ENCODE measurements at regions not wholly inside any gene's neighbourhood (a gene's known extent, or its start where the extent isn't known, plus 50 kb on each side); places are given as distances from the start of the nearest gene placed in this dataset.

DNA sequence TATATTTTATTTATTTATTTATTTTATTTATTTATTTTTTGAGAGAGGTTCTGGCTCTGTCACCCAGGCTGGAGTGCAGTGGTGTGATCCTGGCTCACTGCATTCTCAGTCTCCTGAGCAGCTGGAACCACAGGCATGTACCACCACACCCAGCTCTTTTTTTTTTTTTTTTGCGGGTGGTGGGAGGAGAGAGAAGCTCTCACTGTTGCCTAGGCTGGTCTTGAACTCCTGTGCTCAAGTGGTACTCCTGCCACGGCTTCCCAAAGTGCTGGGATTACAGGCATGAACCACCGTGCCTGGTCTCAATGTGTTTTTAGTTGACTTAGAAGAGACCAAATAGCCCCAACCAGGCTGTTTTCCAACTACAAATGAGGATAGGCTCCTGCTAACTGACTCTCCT lies 80.7 kb downstream of the PDCL3 start:
- no peak overlapping the region for H2AFZ ChIP-seq
- no peaks in the 10 kb centered on the region for H3K36me3 ChIP-seq (replicated peaks; ENCODE audit: insufficient read depth, low read depth)
- no peak overlapping the region for H3K4me3 ChIP-seq
- H3K4me1 ChIP-seq (ENCODE audit: insufficient read depth): no peaks in the 10 kb centered on the region
- WGBS (ENCODE audit: low lambda C conversion rate, missing lambda C conversion rate): 81% methylated on average over 3 of the region's 3 CpGs
- TF ChIP-seq EZH2phosphoT487 (IDR thresholded peaks at IDR 0.05; ENCODE audit: low read depth, severe bottlenecking, unreplicated experiment) (no peak), EZH2 (IDR thresholded peaks at IDR 0.05; ENCODE audit: borderline replicate concordance) (no peak)
- TF ChIP-seq, protein P1, sequence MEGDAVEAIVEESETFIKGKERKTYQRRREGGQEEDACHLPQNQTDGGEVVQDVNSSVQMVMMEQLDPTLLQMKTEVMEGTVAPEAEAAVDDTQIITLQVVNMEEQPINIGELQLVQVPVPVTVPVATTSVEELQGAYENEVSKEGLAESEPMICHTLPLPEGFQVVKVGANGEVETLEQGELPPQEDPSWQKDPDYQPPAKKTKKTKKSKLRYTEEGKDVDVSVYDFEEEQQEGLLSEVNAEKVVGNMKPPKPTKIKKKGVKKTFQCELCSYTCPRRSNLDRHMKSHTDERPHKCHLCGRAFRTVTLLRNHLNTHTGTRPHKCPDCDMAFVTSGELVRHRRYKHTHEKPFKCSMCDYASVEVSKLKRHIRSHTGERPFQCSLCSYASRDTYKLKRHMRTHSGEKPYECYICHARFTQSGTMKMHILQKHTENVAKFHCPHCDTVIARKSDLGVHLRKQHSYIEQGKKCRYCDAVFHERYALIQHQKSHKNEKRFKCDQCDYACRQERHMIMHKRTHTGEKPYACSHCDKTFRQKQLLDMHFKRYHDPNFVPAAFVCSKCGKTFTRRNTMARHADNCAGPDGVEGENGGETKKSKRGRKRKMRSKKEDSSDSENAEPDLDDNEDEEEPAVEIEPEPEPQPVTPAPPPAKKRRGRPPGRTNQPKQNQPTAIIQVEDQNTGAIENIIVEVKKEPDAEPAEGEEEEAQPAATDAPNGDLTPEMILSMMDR (IDR thresholded peaks at IDR 0.05; ENCODE audit: poor library complexity): no peak
- no peak for DNase-seq (ENCODE audit: low spot score)
- H3K9me3 ChIP-seq (ENCODE audit: low read depth): no peaks in the 10 kb centered on the region
- no peaks in the 10 kb centered on the region for H3K27me3 ChIP-seq
- no peaks in the 10 kb centered on the region for H3K9me2 ChIP-seq (replicated peaks; ENCODE audit: insufficient read depth)
- H4K20me1 ChIP-seq (ENCODE audit: insufficient read depth, poor library complexity, severe bottlenecking): no peaks in the 10 kb centered on the region
- H3K4me2 ChIP-seq: no peak overlapping the region
- H3K79me2 ChIP-seq: no peaks in the 10 kb centered on the region
- no peak overlapping the region for H3K27ac ChIP-seq

DNA sequence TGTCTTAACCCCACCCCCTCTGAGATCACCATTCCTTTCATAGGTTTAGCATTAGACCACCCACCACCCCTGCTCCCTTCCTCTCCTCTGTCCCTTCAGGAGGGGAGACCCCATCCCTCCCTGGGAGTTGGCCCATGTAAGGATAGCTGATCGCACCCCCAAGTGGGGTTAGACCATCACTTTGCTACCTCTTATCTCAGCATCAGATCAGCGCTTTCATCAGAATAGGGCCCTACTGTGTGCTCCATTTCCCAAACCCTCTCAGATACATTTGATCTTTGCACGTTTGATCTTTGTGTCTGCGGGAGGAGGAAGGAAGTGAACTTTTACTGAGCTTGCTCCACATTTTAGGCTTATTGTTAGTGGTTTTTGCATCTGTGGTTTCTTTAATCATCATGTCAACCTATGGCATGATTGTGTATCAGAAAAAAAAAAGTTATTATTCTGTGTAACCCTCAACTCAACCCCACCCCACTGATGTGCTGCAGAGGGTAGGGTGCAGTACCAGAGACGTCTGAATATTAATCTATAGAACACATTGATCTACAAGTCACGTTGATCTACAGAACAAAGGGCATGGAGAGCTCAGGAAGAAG lies 81.2 kb downstream of the PDCL3 start:
- Histone ChIP-seq H3K36me3 (replicated peaks; ENCODE audit: insufficient read depth, low read depth) (no peaks in the 10 kb centered on the region), H3K79me2 (no peaks in the 10 kb centered on the region), H3K27ac (no peak overlapping the region), H4K20me1 (ENCODE audit: insufficient read depth, poor library complexity, severe bottlenecking) (no peaks in the 10 kb centered on the region), H3K4me1 (ENCODE audit: insufficient read depth) (no peaks in the 10 kb centered on the region), H3K9me3 (ENCODE audit: low read depth) (no peaks in the 10 kb centered on the region), H3K4me3 (no peak overlapping the region), H3K4me2 (no peak overlapping the region), H2AFZ (no peak overlapping the region), H3K27me3 (no peaks in the 10 kb centered on the region), H3K9me2 (replicated peaks; ENCODE audit: insufficient read depth) (no peaks in the 10 kb centered on the region)
- 88% methylated on average over 6 of the region's 6 CpGs for WGBS (ENCODE audit: low lambda C conversion rate, missing lambda C conversion rate)
- TF ChIP-seq EZH2 (IDR thresholded peaks at IDR 0.05; ENCODE audit: borderline replicate concordance) (no peak), EZH2phosphoT487 (IDR thresholded peaks at IDR 0.05; ENCODE audit: low read depth, severe bottlenecking, unreplicated experiment) (no peak)
- TF ChIP-seq, protein P1 (IDR thresholded peaks at IDR 0.05; ENCODE audit: poor library complexity): no peak
- DNase-seq (ENCODE audit: low spot score): no peak

DNA sequence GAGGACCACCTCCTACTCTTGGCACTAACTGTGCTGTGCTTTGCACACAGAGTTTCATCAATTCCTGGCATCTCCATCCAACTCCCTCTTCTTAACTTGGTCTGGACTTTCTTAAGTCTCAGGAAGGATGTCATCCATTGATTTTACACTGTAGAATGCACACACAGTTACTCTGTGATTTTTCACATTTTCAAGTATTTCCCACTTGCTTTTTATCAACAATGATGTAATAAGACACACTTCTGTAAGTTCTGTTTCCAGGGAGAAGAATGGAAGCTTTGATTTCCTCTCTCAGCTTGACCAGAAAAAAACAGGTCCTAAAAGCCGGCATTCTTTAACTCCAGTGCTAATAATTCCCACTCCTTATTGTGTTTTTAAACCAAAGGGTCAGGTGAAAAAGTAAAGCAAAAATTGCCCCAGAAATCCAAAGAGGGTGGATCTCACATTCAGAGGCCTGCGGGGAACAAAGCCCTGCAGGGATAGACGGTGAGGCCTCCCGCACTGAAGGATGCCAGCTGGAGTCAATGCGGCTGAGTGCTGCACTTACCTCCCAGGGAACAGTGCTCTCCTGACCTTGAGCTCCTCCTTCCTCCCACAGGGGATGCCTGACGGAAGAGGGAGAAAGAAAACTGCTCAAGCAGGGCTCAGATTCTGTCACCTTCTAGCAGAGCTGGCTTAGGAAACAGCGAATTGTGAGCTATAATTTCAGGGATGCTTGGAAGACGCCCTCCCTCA lies 83.1 kb downstream of the PDCL3 start:
- Histone ChIP-seq H3K79me2 (no peaks in the 10 kb centered on the region), H3K9me2 (replicated peaks; ENCODE audit: insufficient read depth) (no peaks in the 10 kb centered on the region), H3K9me3 (ENCODE audit: low read depth) (no peaks in the 10 kb centered on the region), H2AFZ (no peak overlapping the region), H3K4me3 (no peak overlapping the region), H3K27me3 (no peaks in the 10 kb centered on the region), H3K4me1 (ENCODE audit: insufficient read depth) (no peaks in the 10 kb centered on the region), H3K27ac (no peak overlapping the region), H3K36me3 (replicated peaks; ENCODE audit: insufficient read depth, low read depth) (no peaks in the 10 kb centered on the region), H3K4me2 (no peak overlapping the region), H4K20me1 (ENCODE audit: insufficient read depth, poor library complexity, severe bottlenecking) (no peaks in the 10 kb centered on the region)
- no peak for DNase-seq (ENCODE audit: low spot score)
- 52% methylated on average over 8 of the region's 8 CpGs for WGBS (ENCODE audit: low lambda C conversion rate, missing lambda C conversion rate)
- TF ChIP-seq EZH2 (IDR thresholded peaks at IDR 0.05; ENCODE audit: borderline replicate concordance) (no peak), EZH2phosphoT487 (IDR thresholded peaks at IDR 0.05; ENCODE audit: low read depth, severe bottlenecking, unreplicated experiment) (no peak)
- TF ChIP-seq, protein P1 (IDR thresholded peaks at IDR 0.05; ENCODE audit: poor library complexity): no peak
